CD14-positive monocyte (primary cell): ENCODE measurements at regions not wholly inside any gene's neighbourhood (a gene's known extent, or its start where the extent isn't known, plus 50 kb on each side); places are given as distances from the start of the nearest gene placed in this dataset.

Source experiments
- DNase-seq, 3 donors: peaks; one replicate each; pipeline ENCODE4 v3.0.0-alpha.2; 2011 to 2022
- H2AFZ ChIP-seq: 2 replicates; pipeline ENCODE4 v1.6.0; 2012; ENCODE audit warnings: mild to moderate bottlenecking, low read depth, low read length, inconsistent platforms; ENCODE audit not compliant: insufficient read depth, poor library complexity, severe bottlenecking
- H3K27ac ChIP-seq, 2 donors: 1 replicate in 1 of 2; 2 replicates in 1 of 2; pipeline ENCODE4 v1.5.1; 2012 to 2013; ENCODE audit warnings: low read length in 2 of 2, control low read depth in 1 of 2, inconsistent platforms in 1 of 2, low read depth in 1 of 2, mild to moderate bottlenecking in 1 of 2
- H3K27me3 ChIP-seq, 2 donors: one replicate each; pipeline versions ENCODE4 v1.6.0 to v1.6.1; 2011 to 2013; ENCODE audit warnings: low read length in 2 of 2; ENCODE audit not compliant: control insufficient read depth in 2 of 2, insufficient read depth in 2 of 2
- H3K36me3 ChIP-seq, 2 donors: replicated peaks in 1 of 2; 1 replicate in 1 of 2; 2 replicates in 1 of 2; pipeline versions ENCODE4 v1.5.1 to v1.6.1; 2012 to 2013; ENCODE audit warnings: low read length in 2 of 2, control low read depth in 1 of 2, inconsistent platforms in 1 of 2, mild to moderate bottlenecking in 1 of 2; ENCODE audit not compliant: insufficient read depth in 2 of 2, control insufficient read depth in 1 of 2
- H3K4me1 ChIP-seq, 2 donors: 1 replicate in 1 of 2; 2 replicates in 1 of 2; pipeline versions ENCODE4 v1.5.1 to v1.6.1; 2012 to 2013; ENCODE audit warnings: low read length in 2 of 2, control low read depth in 1 of 2, inconsistent platforms in 1 of 2, mild to moderate bottlenecking in 1 of 2, moderate library complexity in 1 of 2; ENCODE audit not compliant: insufficient read depth in 2 of 2, control insufficient read depth in 1 of 2
- H3K4me2 ChIP-seq: replicated peaks from 2 replicates; pipeline ENCODE3; 2012; ENCODE audit warnings: low read length, moderate library complexity, mild to moderate bottlenecking; ENCODE audit not compliant: poor library complexity, severe bottlenecking; ENCODE audit errors: extremely low read depth
- H3K4me3 ChIP-seq, 3 experiments: fragments of 200-600 bp in 1 of 3; sonication (generic) in 1 of 3; replicated peaks in 1 of 3; 1 replicate in 2 of 3; 2 replicates in 1 of 3; pipeline ENCODE4 v1.5.1; 2011 to 2013; ENCODE audit warnings: low read length in 3 of 3, mild to moderate bottlenecking in 3 of 3, control low read depth in 2 of 3, low read depth in 2 of 3, inconsistent platforms in 1 of 3, moderate library complexity in 1 of 3
- H3K79me2 ChIP-seq: 2 replicates; pipeline ENCODE4 v1.6.0; 2012; ENCODE audit warnings: mild to moderate bottlenecking, control low read depth, inconsistent platforms, low read length, moderate library complexity; ENCODE audit not compliant: insufficient read depth
- H3K9ac ChIP-seq: 2 replicates; pipeline ENCODE4 v1.6.0; 2017; ENCODE audit warnings: low read length, mild to moderate bottlenecking; ENCODE audit not compliant: insufficient read depth, poor library complexity, severe bottlenecking
- H3K9me3 ChIP-seq, 2 donors: replicated peaks in 1 of 2; 1 replicate in 1 of 2; 2 replicates in 1 of 2; pipeline versions ENCODE4 v1.5.1 to v1.6.1; 2012 to 2013; ENCODE audit warnings: low read length in 2 of 2, control low read depth in 1 of 2; ENCODE audit not compliant: control insufficient read depth in 1 of 2, insufficient read depth in 1 of 2
- H4K20me1 ChIP-seq: 2 replicates; pipeline ENCODE4 v1.6.0; 2012; ENCODE audit warnings: mild to moderate bottlenecking, low read length, control low read depth, moderate library complexity; ENCODE audit not compliant: insufficient read depth
- H3K27ac Mint-ChIP-seq, 7 donors: one replicate each; pipeline ENCODE4 v1.8.0; 2020; ENCODE audit warnings: mild to moderate bottlenecking in 7 of 7, mixed read lengths in 7 of 7, moderate library complexity in 6 of 7, inconsistent platforms in 2 of 7
- H3K27me3 Mint-ChIP-seq, 3 donors: one replicate each; pipeline ENCODE4 v1.8.0; 2021 to 2022; ENCODE audit warnings: low read depth in 3 of 3, mild to moderate bottlenecking in 3 of 3, mixed read lengths in 3 of 3, moderate library complexity in 3 of 3, inconsistent platforms in 1 of 3
- H3K36me3 Mint-ChIP-seq, 2 donors: one replicate each; pipeline ENCODE4 v1.8.0; 2020; ENCODE audit warnings: mixed read lengths in 2 of 2, inconsistent platforms in 1 of 2, mild to moderate bottlenecking in 1 of 2
- H3K4me1 Mint-ChIP-seq: one replicate; pipeline ENCODE4 v1.8.0; 2020; ENCODE audit warnings: mild to moderate bottlenecking, mixed read lengths
- H3K4me3 Mint-ChIP-seq, 2 donors: one replicate each; pipeline ENCODE4 v1.8.0; 2020; ENCODE audit warnings: mild to moderate bottlenecking in 2 of 2, mixed read lengths in 2 of 2, moderate library complexity in 1 of 2
- H3K9me3 Mint-ChIP-seq, 7 donors: one replicate each; pipeline ENCODE4 v1.8.0; 2020 to 2022; ENCODE audit warnings: mixed read lengths in 7 of 7, mild to moderate bottlenecking in 6 of 7, moderate library complexity in 6 of 7, inconsistent platforms in 2 of 7
- CTCF ChIP-seq: fragments of 200-600 bp; IDR thresholded peaks from one replicate; pipeline ENCODE4 v1.8.0; 2022; ENCODE audit warnings: antibody characterized with exemption, mild to moderate bottlenecking
- WGBS: methylation state at CpG from one replicate; pipeline ENCODE4 v1.1.5; 2013; ENCODE audit warnings: missing lambda C conversion rate; ENCODE audit not compliant: insufficient coverage; 5-methylcytosine and 5-hydroxymethylcytosine counted together
- intact Hi-C, 2 donors: fragments of 100-400 bp; cut with micrococcal nuclease; formaldehyde crosslinking; loops; one replicate each; pipeline versions ENCODE4 v1.15.0 to v1.15.1; 2023

GRCh38 chr3:118799303-118799702 lies 235.3 kb downstream of the IGSF11 start:
- intact Hi-C loops = no loop called here
- no peak for DNase-seq
- Histone ChIP-seq H3K9me3 (no peaks in the 10 kb centered on the region), H3K27ac (no peak overlapping the region), H3K27me3 (no peaks in the 10 kb centered on the region), H3K4me3 (no peak overlapping the region), H3K79me2 (no peaks in the 10 kb centered on the region), H4K20me1 (no peaks in the 10 kb centered on the region), H3K9ac (no peak overlapping the region), H3K4me2 (no peak overlapping the region), H3K4me1 (no peaks in the 10 kb centered on the region), H3K36me3 (no peaks in the 10 kb centered on the region), H2AFZ (no peak overlapping the region)
- no peak overlapping the region for H3K4me3 Mint-ChIP-seq
- peaks cover 0 to 8% (median 0%) of the 10 kb centered on the region in 7 donors for H3K9me3 Mint-ChIP-seq
- no peaks in the 10 kb centered on the region for H3K36me3 Mint-ChIP-seq
- no peak overlapping the region for H3K27ac Mint-ChIP-seq
- H3K27me3 Mint-ChIP-seq = no peaks in the 10 kb centered on the region
- TF ChIP-seq CTCF = no peak
- no peaks in the 10 kb centered on the region for H3K4me1 Mint-ChIP-seq
- 70% methylated on average over 2 of the region's 3 CpGs for WGBS

GRCh38 chr3:118801899-118802298 lies 232.7 kb downstream of the IGSF11 start:
- Histone ChIP-seq H3K4me2 (no peak overlapping the region), H4K20me1 (no peaks in the 10 kb centered on the region), H3K4me1 (no peaks in the 10 kb centered on the region), H3K27ac (no peak overlapping the region), H3K9me3 (no peaks in the 10 kb centered on the region), H3K79me2 (no peaks in the 10 kb centered on the region), H3K9ac (no peak overlapping the region), H3K27me3 (no peaks in the 10 kb centered on the region), H3K36me3 (no peaks in the 10 kb centered on the region), H3K4me3 (no peak overlapping the region), H2AFZ (no peak overlapping the region)
- Mint-ChIP-seq H3K9me3 (peaks cover 0 to 6% (median 0%) of the 10 kb centered on the region in 7 donors), H3K27me3 (no peaks in the 10 kb centered on the region), H3K4me3 (no peak overlapping the region), H3K4me1 (no peaks in the 10 kb centered on the region), H3K27ac (no peak overlapping the region), H3K36me3 (no peaks in the 10 kb centered on the region)
- intact Hi-C loops = no loop called here
- TF ChIP-seq CTCF = no peak
- WGBS = 95% methylated on average over 6 of the region's 8 CpGs
- DNase-seq = no peak
